ENCODE measurements at regions not wholly inside any gene's neighbourhood (a gene's known extent, or its start where the extent isn't known, plus 50 kb on each side); places are given as distances from the start of the nearest gene placed in this dataset.
"Not testable (repeated sequence)": the region's sequence is repeated elsewhere in the genome, so short reads cannot be mapped to it uniquely, and the experiment has no call there.

GRCh38 chr14:76701981-76702380 lies 59.3 kb upstream of the VASH1 start:
- DNase-seq: no peak

GRCh38 chr14:76705214-76705613 lies 56.1 kb upstream of the VASH1 start:
- DNase-seq: no peak

- DNase-seq: not testable (repeated sequence)
Measured at GRCh38 chr14:76706207-76706606, 55.1 kb upstream of the VASH1 start.

GRCh38 chr14:76706811-76707210 lies 54.5 kb upstream of the VASH1 start:
- no peak for DNase-seq

GRCh38 chr14:76708028-76708427 lies 53.2 kb upstream of the VASH1 start:
- DNase-seq: no peak

- no peak for DNase-seq
Measured at GRCh38 chr14:76708771-76709170, 52.5 kb upstream of the VASH1 start.

- peak; percentile 26 for DNase-seq
Measured at GRCh38 chr14:76710056-76711010, 50.9 kb upstream of the VASH1 start.
